NCI-H748 treated with DMSO at 0.1 percent for 48 hours (cell line): ENCODE measurements at regions not wholly inside any gene's neighbourhood (a gene's known extent, or its start where the extent isn't known, plus 50 kb on each side); places are given as distances from the start of the nearest gene placed in this dataset.
"Not testable (repeated sequence)": the region's sequence is repeated elsewhere in the genome, so short reads cannot be mapped to it uniquely, and the experiment has no call there.

Experiments
- DNase-seq: peaks from one replicate; lab custom pipeline; 2025; lab: John Stamatoyannopoulos, UW

DNA sequence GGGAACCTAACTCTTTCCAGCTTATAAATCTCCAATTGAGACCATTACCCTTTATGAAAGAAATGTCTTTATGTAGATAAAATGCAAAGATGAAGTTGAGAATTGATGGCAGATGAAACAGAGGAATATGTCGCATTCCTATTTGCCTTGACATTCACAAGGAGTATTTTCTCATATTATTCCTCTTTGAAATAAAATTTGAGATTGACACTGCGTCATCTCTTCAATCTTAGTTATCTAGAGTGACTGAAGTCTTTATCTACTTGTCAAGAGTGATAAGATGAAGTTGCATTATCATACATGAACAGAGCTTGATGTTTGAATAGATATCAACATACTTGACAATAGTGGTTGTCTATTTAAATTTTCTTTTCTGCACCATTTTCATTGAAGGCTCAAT lies 574.4 kb upstream of the SOX9 start:
- DNase-seq: no peak

DNA sequence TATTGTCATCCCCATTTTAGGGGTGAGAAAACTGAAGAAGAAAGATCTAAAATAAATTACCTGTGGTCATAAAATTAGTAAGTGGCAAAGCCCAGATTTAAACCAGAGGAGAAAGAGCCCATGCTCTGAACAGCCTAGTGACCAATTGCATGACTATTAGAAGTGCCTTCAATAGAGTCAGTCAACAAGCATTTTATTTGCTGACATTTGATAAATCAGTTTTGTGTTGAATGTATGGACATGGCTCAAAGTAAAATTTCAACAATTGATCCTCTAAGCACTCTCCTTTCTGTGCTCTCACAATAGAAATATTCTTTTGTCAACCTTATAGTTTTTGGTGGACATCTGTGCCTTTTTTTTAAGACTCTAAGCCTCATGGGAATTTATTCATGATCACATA lies 572.9 kb upstream of the SOX9 start:
- no peak for DNase-seq

DNA sequence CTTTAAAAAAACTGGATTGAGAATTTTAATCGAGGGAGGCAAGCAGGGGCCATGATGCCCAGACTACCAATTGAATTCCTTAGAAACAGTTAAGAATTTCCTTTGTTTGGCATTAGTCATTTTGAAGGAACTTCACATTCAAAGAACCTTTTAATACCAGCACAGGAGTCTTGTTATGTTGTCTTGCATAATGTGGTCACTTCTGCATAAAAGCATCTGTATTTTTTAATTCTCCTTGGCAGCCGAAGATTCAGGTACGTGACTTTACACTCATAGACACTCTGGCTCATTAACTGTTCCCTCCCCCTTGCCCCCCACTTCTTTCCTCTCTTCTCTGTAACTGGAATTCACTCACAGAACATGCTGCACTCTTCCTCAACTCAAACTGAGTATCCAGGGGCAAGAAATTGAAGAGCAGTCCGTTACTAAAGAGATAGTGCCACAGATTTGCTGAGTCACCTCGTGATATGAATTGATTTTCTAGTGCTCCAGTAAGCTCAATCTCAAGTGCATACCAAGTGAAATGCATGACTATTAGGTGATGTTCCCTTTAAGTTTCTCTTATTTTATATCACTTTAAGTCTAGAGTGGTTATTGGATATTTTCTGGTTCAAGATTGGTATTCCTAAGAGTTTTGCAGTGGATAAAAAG lies 572.2 kb upstream of the SOX9 start:
- no peak for DNase-seq

DNA sequence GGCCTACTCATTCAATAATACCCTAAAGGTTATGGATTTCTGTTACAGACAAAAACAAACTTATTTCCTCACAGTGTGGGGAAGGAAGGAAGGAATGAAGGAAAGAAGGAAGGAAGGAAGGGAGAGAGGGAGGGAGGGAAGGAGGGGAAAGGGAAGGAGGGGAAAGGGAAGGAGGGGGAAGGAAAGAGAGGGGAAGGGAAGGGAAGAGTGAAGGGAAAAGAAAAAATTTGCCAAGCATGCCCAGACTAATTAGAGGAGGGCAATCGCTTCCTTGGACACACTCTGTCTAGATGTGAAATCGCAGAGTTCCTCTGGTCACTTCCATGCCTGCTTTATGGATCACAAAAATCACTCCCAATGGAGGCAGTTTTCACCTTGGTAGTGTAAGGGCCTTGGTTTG lies 570.1 kb upstream of the SOX9 start:
- DNase-seq: no peak

DNA sequence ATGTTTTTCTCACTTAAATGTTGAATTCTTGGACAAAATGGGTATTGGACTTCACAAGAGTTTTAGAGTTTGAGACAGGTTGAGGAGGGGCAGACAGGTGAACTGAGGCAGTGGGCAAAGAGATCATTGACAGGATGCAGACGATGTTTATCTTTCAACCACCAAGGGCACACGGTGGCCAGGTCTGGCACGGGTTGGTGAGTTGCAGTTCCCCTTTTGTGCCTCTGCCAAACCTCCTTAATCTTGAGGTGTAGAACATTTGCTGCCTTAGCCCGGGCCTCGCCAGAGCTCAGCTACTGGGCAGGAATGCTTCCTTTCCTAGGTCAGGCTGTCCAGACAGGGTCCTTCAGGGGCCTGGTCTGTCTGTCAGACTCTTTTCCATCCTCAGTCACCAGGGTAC lies 567.4 kb upstream of the SOX9 start:
- no peak for DNase-seq

DNA sequence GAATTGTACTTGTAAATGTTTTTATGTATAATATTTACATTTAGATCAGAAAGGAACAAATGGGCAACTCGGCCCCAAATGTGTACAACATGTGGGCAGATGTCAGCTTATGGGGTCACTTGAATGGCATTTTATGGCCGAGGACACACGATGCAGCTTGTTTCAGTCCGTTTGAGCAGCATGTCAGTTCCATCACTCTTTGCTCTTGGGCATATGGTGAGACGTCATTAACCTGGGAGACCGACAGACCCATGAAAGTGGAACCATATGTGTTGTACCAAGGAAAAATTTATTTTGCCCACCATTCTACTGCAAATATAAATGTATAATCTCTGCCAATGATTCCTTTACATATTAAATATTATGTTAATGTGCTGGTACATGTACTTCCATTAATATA lies 561.9 kb upstream of the SOX9 start:
- DNase-seq: no peak

DNA sequence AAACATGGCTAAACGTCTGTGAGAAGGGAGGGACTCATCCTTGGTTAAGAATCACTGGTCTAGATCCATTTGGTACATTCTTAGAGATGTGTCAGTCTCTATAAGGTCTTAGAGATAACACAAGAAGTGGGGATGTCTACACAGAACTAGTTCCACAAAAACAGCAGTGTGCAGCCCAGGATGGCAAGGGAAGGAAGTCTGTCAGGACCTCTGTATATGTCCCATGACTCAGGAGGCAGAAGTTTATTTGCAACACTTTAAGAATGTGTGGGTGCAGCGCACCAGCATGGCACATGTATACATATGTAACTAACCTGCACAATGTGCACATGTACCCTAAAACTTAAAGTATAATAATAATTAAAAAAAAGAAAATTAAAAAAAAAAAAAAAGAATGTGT lies 548.5 kb upstream of the SOX9 start:
- no peak for DNase-seq

DNA sequence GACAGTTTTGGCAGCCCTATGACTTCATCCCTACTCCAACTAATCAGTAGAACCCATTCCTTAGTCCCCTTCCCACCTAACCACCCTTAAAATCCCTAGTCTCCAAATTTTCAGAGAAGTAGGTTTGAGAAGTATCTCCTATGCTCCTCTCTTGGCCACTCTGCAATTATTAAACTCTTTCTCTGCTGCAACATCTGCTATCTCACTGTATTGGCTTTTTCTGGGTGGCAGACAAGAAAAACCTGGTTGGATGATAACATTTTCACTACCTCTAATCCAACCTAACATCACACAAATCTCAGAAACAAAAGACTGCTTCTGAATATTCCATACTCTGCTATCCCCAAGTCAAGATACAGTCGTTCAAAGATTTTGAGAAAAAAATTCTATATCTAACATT lies 542.4 kb upstream of the SOX9 start:
- DNase-seq: no peak

DNA sequence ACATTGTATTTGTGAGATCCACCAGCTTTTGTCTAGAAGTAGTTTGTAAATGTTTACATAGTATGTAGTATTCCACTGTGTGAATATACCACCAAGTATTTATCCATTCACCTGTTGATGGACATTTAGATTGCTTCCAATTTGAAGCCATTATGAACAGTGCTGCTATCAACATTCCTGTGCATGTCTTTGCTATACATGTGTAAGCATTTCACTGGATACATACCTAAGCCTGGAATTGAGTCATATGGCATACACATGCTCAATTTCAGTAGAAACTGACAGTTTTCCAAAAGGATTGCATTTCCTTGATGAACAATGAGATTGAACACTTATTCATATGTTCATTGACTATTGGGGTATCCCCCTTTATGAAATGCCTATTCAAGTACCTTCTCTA lies 540.6 kb upstream of the SOX9 start:
- no peak for DNase-seq

DNA sequence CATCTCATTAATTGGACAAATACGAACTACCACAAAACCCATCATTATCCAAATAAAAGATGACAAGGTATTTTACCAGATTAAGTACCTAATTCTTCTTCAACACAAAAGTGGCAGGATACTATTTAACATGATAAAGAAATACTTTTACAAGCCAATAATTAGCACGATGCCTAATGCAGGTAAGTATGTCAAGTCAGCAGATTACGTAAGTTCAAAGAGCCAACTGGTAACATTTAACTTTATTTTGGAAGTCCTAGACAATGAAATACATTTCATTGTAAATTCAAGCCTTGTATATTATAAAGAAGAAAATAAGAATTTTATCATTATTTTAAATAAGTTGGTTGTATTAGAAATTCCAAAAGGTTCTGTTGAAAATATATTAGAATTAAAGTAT lies 535.3 kb upstream of the SOX9 start:
- DNase-seq: no peak

DNA sequence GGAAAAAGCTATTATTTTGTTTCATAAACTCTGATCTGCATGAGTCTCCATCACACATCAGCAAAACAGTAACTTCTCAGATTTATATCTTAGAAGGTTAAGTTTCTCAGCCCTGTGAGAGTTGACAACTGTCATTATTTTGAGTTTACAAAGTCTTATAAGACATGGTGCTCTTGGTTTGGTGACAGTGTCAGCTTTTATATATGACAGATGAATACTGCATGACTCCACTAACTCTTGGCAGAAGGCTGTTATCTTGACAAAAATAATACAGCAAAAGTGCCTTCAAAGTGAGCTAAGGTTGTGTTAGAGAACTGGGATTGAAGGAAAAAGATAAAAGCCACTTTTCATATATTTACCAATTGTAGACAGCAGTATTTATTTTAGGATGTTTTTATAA lies 528.4 kb upstream of the SOX9 start:
- DNase-seq: no peak

DNA sequence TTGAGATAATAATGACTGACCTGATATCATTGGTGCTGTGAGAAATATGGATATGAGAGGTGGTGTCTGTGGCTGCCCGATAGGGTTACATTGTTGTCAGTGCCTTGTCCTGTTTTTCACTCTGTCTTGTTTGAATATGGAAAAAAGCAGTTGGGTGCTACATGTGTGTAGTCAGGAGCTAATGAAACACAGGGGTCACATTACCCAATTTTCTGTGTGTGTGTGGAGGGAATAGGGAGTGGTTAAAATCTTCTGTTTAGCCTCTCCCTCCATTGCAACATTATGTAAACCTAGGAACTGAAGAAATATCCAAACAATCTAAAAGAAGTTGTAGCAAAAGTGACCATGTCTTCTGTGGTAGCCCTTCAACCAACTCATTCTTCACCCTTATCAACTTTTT lies 527.7 kb upstream of the SOX9 start:
- no peak for DNase-seq

DNA sequence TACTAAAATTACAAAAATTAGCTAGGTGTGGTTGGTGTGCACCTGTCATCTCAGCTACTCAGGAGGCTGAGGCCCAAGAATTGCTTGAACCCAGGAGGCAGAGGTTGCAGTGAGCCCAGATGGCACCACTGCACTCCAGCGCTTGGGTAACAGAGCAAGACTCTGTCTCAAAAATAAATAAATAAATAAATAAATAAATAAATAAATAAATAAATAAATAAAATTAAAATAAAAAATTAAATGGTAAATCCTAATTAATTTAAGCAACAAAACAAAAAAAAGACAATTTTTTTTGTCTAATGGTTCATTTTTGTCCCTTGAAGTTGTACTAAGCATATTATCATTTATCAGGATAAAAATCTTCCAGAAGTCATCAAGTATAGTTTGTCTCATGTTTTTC lies 521.2 kb upstream of the SOX9 start:
- not testable (repeated sequence) for DNase-seq

DNA sequence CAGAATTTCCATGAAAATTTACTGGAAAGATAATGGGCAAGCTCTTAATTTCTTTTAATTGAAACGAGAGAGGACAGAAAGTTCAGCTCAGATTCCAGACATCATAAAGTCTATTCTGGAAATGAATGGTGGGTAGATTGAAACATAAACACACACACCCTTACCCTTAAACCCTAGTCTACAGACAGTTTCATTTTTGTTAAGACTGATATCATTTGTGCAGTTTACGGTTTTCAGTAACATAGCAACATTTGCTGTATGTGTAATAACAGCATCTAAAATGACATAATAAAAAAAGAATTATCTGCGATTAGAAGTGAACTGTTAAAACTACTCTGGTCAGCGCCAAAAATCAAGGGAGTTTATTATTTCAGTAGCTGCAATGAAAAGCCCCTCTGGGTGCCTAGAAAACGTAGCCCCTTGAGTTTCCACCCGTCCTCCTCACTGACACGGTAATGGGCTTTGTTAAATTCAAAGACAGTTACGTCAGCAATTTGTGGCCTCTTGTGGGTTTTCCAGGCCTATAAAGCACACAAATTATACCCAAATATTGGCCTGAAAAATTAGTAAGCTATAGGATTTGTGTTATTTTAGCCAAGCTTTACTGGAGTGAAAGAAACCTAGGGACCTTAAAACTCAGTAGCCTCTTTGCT lies 520.6 kb upstream of the SOX9 start:
- no peak for DNase-seq

DNA sequence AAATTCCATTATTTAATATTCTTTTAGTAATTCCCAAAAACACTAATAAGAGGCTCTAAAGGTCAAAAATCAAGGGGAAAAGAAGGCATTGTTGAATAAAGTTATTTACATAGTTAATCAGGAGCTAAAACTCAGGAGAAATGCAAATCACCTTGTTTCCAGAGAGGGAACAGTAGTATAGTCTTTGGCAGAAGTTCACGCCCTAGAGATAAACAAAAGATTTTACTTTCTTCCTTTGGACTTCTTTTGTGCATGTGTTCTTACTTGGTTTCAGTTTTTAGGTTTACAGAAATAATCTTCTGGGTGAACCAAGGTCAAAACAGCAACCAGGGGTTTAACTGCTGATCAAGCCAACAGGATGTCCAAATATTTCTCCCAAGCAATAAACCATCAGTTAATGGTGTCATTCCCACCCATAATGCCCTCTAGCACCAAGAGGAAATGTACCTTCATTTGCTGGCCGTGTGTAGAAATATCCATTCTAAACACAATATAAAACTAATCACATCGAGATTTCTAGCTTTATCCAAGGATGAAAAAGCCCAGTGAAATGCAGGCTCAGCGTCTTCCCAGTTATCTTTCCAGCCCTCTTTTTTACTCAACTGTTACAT lies 518.8 kb upstream of the SOX9 start:
- DNase-seq: no peak

DNA sequence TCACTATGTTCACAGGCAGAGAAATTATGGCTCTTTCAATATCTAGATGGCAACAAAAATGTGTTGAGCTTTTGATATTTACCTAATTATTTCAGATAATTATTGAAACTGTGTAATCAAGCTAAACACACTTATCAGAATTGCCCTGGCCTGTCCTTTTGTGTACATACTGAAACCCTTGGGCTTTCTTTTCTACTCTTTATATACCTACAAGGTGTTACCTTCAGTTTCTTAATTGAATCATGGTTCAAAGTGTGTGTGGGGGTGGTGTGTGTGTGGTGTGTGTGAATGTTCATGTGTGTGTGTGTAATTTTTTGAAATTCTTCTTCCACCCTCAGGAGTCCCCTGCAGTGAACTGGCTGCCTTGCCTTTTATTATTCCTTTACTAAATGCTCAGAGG lies 506.8 kb upstream of the SOX9 start:
- DNase-seq: peak; percentile 79

DNA sequence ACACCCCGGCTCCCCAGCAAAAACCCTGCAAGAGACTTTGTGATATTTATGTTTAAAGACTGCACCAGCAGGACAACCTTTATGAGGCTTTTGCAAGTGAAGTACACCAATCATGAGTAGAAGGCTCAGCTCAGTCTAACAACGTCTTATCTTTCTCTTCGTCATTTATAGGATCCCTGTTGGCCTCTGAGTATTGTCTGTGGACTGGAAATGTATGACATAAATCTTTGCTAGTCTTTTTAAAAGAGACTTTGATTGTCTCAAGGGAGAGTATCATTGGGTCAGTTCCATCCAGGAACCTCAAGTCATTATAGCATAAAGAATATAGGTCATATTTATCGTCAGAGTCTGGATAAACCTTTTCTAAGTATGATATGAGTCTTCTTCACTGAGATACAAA lies 505.0 kb upstream of the SOX9 start:
- no peak for DNase-seq

DNA sequence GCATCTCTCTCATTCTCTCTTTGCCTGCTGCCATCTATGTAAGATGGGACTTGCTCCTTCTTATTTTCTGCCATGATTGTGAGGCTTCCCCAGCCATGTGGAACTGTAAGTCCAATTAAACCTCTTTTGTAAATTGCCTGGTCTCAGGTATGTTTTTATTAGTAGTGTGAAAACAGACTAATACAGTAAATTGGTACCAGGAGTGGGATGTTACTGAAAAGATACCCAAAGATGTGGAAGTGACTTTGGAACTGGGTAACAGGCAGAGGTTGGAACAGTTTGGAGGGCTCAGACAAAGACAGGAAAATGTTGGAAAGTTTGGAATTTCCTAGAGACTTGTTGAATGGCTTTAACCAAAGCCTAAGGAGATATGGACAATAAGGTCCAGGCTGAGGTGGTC lies 503.1 kb upstream of the SOX9 start:
- DNase-seq: not testable (repeated sequence)

DNA sequence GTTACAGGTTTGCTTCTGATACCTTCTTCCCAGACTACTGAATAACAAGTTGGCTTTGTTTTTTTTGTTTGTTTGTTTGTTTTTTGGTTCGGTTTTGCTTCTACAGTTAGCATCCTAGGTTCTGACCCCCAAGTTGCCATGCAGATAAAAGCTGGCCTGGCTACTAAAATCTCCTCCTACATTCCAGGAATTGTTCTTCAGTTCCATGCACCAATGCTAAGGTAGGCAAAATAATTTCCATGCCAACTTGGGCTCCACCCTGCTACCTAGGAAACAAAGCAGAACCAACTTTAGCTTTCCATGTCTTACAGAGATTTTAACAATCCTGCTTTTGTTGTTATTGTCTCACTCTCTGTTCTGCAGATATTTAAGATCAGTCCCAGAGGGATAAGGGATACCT lies 495.5 kb upstream of the SOX9 start:
- no peak for DNase-seq

DNA sequence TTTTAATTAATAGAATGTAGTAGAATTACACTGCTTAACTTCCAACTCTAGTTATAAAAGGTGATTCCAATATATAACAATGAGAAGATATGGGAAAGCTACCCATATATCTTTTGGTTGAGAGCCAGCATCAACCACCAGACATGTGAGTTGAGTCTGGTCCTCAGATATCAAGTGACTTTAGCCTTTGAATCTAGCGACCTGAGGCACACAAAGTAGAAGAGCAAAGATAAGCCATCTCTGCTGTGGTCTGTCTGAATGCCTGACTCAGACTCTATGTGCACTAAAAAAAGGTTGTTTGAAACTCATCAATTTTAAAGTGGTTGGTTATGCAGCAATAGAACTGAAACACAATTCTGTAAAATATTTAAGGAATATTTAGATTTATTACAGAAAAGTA lies 492.5 kb upstream of the SOX9 start:
- no peak for DNase-seq

DNA sequence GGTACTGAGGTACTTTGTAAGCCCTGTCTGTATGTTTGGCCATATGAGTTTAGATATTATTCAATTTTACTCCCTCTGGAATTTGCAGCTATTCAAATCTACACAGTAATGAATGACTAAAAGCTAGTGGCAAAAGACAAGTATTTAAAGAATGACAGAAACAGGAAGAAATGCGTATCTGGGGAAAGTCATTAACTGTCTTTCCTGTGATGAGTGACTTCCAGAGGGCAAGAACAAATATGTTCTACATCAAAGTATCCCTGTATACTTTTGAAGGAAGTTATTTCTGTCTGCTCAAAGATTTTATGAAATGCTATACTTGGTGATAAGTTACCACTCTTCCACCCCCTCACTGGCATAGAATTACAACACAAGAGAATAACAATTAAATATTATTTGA lies 489.3 kb upstream of the SOX9 start:
- DNase-seq: no peak

DNA sequence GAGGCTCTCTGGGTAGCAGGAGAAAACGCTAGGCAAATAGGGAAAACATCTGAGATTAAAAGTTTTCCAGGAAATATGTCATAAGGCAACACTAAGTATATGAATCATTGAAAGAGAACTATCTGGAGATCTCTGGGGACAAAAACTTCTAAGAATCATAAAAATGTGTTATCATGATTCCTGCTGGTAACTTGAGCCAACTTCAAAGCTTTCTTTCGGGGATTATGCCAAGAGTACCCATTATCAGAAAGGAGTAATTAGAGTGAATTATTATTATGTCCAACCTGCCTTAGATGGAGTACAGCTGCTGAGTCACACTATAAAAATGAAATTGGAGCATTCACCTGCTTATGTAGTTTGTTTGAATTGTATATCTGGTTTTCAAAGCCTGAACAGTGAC lies 488.5 kb upstream of the SOX9 start:
- DNase-seq: peak; percentile 74

DNA sequence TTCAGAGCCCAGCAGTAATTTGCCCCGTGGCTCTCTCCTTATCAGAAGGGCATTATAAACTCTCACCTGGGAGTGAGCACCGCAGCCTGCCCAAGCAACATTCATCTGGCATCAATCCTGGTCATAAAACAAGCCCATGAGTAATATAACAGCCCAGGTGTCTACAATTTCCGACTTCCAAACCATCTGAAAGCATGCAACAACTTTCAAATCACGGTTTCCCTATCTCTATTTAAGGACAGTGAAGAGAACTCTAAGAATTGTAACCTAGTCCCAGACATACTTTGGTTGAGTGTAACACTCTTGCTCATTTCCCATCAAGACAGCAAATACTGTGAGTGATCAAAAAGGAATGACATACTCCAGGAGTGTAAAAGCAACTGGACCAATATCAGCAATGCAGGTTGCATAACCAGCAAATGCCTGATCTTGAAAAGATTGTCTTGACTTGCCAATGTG lies 487.4 kb upstream of the SOX9 start:
- DNase-seq: no peak

DNA sequence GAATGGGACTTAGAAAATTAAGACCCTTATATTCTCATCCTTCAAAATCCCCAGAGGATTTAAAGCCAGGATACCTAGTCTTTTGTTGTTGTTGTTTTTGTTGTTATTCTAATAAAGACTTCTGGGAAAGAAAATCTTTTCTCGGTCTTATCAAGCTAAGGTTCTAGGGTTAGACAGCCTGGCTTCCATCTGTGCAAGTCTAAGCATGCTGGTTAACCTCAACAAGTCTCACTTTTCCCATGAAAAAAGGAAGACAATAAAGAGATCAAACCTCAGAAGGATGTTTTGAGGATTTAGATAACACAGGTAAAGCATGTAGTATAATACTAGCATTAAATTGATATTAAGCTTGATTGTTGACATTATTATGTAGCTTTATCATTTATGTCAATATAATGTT lies 486.4 kb upstream of the SOX9 start:
- no peak for DNase-seq
